Parathyroid adenoma (tissue), 2 donors: ENCODE measurements at regions not wholly inside any gene's neighbourhood (a gene's known extent, or its start where the extent isn't known, plus 50 kb on each side); places are given as distances from the start of the nearest gene placed in this dataset.

ENCODE experiments used
- H2AFZ ChIP-seq: fragments of 300-600 bp; sonication (generic); one replicate; pipeline ENCODE4 v1.7.0; 2017; ENCODE audit warnings: antibody characterized with exemption, mild to moderate bottlenecking
- H3K27ac ChIP-seq: fragments of 300-600 bp; sonication (generic); one replicate; pipeline ENCODE4 v1.7.0; 2017
- H3K27me3 ChIP-seq: fragments of 300-600 bp; sonication (generic); one replicate; pipeline ENCODE4 v1.7.0; 2017; ENCODE audit warnings: low read length; ENCODE audit not compliant: control insufficient read depth, insufficient read depth
- H3K36me3 ChIP-seq: fragments of 300-600 bp; sonication (generic); one replicate; pipeline ENCODE4 v1.7.0; 2017; ENCODE audit warnings: low read length; ENCODE audit not compliant: control insufficient read depth, insufficient read depth
- H3K4me1 ChIP-seq: fragments of 300-600 bp; sonication (generic); one replicate; pipeline ENCODE4 v1.7.0; 2017; ENCODE audit warnings: control low read depth
- H3K4me2 ChIP-seq: fragments of 300-600 bp; sonication (generic); one replicate; pipeline ENCODE4 v1.7.0; 2017; ENCODE audit warnings: low read length
- H3K4me3 ChIP-seq: fragments of 300-600 bp; sonication (generic); one replicate; pipeline ENCODE4 v1.7.0; 2017; ENCODE audit warnings: low read depth, low read length
- H3K79me2 ChIP-seq: fragments of 300-600 bp; sonication (generic); one replicate; pipeline ENCODE4 v1.7.0; 2017; ENCODE audit warnings: control low read depth
- H3K9ac ChIP-seq: fragments of 300-600 bp; sonication (generic); one replicate; pipeline ENCODE4 v1.7.0; 2017; ENCODE audit warnings: mild to moderate bottlenecking
- H3K9me3 ChIP-seq: fragments of 300-600 bp; sonication (generic); one replicate; pipeline ENCODE4 v1.7.0; 2017; ENCODE audit warnings: low read length; ENCODE audit not compliant: control insufficient read depth
- CTCF ChIP-seq: fragments of 300-600 bp; sonication (generic); IDR thresholded peaks from one replicate; pipeline ENCODE4 v1.7.0; 2017; ENCODE audit warnings: antibody characterized with exemption, mild to moderate bottlenecking
- donor health status: primary hyperparathyroidism.

- Histone ChIP-seq H3K9me3 (no peaks in the 10 kb centered on the region), H3K36me3 (no peaks in the 10 kb centered on the region), H3K27me3 (no peaks in the 10 kb centered on the region), H3K4me1 (no peaks in the 10 kb centered on the region), H2AFZ (no peak overlapping the region), H3K9ac (no peak overlapping the region), H3K4me2 (no peak overlapping the region), H3K27ac (no peak overlapping the region), H3K79me2 (no peaks in the 10 kb centered on the region), H3K4me3 (no peak overlapping the region)
- TF ChIP-seq CTCF = no peak
Measured at GRCh38 chr10:28386503-28386868, 83.6 kb upstream of the MPP7 start.

DNA sequence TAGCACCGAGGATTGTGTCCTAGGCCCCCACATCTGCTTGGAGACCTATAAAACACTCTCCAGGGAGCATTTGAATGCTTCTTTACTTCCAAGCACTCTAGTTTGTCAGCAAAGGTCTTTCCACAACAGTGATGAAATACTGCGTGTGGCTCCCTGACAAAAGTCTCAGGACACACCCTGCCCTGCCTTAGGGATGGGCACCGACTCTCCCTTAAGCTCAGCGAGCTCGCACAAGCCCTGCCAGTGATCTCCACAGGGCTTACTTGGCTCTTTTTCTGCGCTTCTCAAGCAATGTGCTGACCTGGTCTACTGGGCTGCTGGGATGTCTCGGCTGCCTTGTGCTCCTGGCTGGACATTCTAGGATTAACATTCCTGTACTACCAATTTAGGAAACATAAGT, 84.3 kb upstream of the MPP7 start:
- Histone ChIP-seq H3K4me3 (no peak overlapping the region), H3K4me2 (no peak overlapping the region), H3K36me3 (no peaks in the 10 kb centered on the region), H3K27me3 (no peaks in the 10 kb centered on the region), H3K9ac (no peak overlapping the region), H3K9me3 (no peaks in the 10 kb centered on the region), H3K27ac (no peak overlapping the region), H3K4me1 (no peaks in the 10 kb centered on the region), H3K79me2 (no peaks in the 10 kb centered on the region), H2AFZ (no peak overlapping the region)
- no peak for TF ChIP-seq CTCF

DNA sequence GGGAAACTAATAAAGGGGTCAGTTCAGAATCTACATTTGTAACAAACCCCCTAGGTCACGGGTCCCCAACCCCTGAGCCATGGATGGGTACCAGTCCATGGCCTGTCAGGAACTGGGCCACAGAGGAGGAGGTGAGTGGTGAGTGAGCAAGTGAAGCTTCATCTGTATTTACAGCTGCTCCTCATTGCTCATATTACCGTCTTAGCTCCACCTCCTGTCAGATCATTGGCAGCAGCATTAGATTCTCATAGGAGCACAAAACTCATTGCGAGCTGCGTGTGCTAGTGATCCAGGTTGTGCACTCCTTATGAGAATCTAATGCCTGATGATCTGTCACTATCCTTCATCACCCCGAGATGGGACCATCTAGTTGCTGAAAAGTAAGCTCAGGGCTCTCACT, 88.4 kb upstream of the MPP7 start:
- no peak for TF ChIP-seq CTCF
- Histone ChIP-seq H3K27me3 (no peaks in the 10 kb centered on the region), H3K36me3 (no peaks in the 10 kb centered on the region), H3K27ac (no peak overlapping the region), H3K9ac (no peak overlapping the region), H3K4me2 (no peak overlapping the region), H3K79me2 (no peaks in the 10 kb centered on the region), H3K4me3 (no peak overlapping the region), H3K9me3 (no peaks in the 10 kb centered on the region), H2AFZ (no peak overlapping the region), H3K4me1 (no peaks in the 10 kb centered on the region)

DNA sequence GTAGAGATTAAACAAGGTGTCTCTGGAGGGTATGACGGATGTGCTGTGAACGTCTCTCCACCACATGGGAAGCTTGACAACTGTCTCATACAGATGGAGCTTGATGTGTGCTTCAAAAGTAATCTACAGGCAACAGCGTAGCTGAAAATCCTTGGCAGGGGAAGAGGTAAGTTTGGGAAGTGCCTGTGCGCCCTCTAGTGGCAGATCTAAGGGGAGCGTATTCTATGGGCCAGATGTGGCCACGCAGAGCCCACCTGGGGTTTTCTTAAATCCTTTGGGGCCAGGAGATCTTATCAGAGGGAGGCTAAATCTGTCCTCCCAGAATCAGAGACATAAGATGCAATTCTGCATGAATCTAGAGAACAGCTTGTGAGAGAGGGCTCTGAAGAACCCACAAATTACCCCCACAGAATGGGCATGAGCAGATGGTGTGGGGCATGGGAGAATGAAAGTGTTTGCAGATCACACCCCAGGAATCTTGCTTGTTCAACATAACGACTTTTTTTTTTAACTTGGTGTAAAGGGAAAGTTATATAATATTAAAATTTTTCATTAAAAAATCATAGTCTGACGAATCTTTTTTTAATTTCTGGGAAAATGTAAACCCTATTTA, 91.2 kb upstream of the MPP7 start:
- Histone ChIP-seq H3K36me3 (no peaks in the 10 kb centered on the region), H3K27ac (no peak overlapping the region), H3K4me3 (no peak overlapping the region), H3K79me2 (no peaks in the 10 kb centered on the region), H3K4me2 (no peak overlapping the region), H3K9ac (no peak overlapping the region), H3K27me3 (no peaks in the 10 kb centered on the region), H3K9me3 (no peaks in the 10 kb centered on the region), H3K4me1 (no peaks in the 10 kb centered on the region), H2AFZ (peak overlapping the region; percentile 65)
- TF ChIP-seq CTCF = peak; percentile 90

- H3K27me3 ChIP-seq = no peaks in the 10 kb centered on the region
- H3K36me3 ChIP-seq = no peaks in the 10 kb centered on the region
- no peak overlapping the region for H3K4me3 ChIP-seq
- no peaks in the 10 kb centered on the region for H3K9me3 ChIP-seq
- TF ChIP-seq CTCF = no peak
- no peak overlapping the region for H3K4me2 ChIP-seq
- no peaks in the 10 kb centered on the region for H3K79me2 ChIP-seq
- no peaks in the 10 kb centered on the region for H3K4me1 ChIP-seq
- no peak overlapping the region for H3K9ac ChIP-seq
- H3K27ac ChIP-seq = no peak overlapping the region
- H2AFZ ChIP-seq = no peak overlapping the region
Measured at GRCh38 chr10:28396331-28396730, 93.5 kb upstream of the MPP7 start.
